GM19351 (cell line): ENCODE measurements at regions not wholly inside any gene's neighbourhood (a gene's known extent, or its start where the extent isn't known, plus 50 kb on each side); places are given as distances from the start of the nearest gene placed in this dataset.

Experiments used
- ATAC-seq: cut with Tn5 transposase; IDR thresholded peaks from one replicate; pipeline ENCODE4 v1.9.1; 2021; ENCODE audit warnings: mild to moderate bottlenecking, moderate library complexity; ENCODE audit not compliant: unreplicated experiment

DNA sequence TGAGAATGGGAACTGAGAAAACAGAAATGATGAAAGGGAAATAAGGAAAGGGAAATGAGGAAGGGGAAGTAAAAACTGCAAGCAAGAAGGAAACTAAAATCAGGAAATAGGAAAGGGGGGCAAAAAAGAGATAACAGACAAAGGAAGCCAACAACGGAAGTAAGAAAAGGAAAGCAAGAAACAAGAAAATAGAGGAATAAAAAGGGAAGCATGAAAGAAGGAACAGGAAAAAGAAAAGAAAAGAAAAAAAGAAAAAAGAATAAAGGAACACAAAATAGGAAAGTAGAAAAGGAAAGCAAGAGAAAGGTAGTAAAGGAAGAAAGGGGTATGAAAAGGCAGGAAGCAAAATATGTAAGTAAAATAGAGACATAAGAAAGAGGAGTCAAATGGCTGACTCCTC is 241.2 kb upstream of the NCKAP5 start:
- no peak for ATAC-seq

DNA sequence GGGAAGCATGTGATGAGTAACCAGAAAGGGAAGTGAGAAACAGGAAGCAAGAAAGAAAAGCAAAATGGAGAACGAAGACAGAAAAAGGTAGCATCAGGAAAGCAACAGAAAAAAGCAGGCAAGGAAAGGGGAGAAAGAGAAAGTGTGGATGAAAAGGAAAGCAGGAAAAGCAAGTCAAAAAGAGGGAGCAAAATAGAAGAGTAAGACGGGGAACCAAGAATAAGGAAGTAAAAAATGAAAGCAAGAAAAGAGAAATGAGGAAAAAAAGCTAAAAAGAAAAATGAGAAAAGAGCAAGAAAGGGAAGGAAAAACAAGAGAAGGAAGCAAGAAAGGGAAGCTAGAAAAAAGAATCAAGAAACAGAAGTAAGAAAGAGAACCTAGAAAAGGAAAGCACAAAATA is 242.3 kb upstream of the NCKAP5 start:
- no peak for ATAC-seq

DNA sequence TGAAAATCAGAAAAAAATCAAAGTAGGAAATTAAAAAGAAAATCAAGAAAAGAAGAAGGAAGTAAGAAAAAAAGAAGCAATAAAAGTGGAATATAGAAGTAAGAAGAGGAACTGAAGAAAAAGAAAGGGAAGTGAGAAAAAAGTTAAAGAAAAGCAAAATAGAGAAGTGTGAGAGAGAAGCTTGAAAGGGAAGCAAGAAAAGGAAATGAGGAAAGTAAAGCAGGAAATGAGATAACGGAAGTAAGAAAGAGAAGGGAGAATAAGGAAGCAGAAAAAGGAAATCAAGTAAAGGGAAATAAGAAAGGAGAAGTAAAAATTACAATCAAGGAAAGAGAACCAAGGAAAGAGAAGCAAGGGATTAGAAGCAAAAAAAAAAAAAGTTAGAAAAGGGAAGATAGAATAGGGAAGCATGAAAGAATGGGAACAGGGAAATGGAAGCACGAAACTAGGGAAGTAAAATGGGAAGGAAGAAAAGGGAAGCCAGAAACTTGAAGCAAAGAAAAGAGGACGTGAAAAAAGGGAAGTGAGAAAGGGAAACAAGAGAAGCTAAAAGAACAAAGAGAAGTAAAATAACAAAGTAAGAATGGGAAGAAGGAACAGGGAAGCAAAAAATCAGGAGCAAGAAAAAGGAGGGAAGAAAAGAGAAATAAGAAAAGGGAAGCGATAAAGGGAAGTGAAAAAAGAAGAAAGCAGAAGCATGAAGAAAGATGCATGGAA is 243.3 kb upstream of the NCKAP5 start:
- ATAC-seq: no peak

DNA sequence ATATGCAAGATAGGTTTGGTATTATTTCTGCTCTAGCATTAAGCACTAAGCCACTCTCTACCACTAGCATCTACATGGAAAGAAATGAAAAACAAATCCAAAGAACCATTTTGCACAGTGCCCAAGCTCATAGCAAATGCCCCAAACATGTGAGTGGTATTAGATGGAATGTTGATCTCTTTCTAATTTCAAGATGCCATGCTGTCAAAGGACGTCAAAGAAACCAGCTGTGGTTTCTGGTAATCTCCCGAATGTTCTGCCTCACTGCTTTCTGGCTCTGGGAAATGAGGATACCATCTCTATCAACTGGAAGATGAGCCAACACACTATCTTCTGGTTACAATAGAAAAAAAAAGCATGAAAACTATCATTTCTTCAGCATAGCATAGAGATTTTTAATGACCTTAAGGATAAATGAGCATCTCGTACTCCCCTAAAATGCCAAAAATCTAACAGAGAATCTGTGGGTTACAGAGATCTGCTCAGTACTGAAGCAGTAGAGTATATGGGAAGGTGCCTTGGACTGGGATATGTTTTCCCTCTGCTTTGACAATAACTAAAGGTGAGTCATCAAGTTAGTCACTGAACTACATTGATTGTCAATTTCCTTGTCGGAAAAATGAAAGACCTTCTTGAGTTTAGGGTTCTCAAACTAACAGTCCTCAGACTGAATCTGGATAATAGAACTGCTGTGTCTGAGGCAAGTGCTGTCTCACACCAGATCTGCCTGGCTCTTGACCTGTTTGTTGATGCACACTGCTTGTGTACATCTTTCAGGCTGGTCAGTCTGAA is 244.8 kb upstream of the NCKAP5 start:
- ATAC-seq: no peak

DNA sequence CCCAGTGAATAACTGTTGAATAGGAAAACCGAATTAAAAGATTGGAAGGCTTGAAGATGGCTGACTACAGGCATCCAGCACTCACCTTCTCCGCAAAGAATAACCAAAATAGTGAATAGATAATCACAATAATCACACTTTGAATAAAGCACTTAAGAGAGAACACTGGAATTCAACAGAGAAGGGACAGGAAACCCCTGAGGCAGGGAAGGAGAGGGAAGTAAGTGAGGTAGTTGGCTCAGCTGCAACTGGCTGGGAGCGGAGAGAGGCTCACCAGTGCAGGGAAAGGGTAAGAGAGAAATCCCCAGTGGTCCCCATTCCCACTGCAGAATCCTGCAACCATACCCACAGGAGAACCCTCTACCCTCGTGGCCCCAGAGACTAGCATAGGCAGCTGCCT is 246.6 kb upstream of the NCKAP5 start:
- no peak for ATAC-seq

DNA sequence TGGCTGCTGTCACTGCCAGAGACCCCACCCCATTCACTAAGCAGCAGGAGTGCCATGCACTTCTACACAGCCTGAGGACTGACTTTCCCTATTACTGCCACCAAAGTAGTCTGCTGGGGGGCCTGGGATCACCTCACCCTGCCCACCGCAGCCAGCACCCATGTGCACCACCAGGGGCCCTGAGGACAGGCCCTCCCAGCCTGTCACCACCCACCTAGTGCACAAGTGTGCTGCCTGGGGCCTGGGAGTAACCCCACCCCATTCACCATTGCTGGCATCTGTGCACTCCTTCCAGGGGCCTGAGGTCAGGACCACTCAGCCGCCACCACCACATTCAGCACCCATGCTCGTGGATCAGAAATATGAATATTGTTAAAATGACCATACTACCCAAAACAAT is 247.8 kb upstream of the NCKAP5 start:
- no peak for ATAC-seq

DNA sequence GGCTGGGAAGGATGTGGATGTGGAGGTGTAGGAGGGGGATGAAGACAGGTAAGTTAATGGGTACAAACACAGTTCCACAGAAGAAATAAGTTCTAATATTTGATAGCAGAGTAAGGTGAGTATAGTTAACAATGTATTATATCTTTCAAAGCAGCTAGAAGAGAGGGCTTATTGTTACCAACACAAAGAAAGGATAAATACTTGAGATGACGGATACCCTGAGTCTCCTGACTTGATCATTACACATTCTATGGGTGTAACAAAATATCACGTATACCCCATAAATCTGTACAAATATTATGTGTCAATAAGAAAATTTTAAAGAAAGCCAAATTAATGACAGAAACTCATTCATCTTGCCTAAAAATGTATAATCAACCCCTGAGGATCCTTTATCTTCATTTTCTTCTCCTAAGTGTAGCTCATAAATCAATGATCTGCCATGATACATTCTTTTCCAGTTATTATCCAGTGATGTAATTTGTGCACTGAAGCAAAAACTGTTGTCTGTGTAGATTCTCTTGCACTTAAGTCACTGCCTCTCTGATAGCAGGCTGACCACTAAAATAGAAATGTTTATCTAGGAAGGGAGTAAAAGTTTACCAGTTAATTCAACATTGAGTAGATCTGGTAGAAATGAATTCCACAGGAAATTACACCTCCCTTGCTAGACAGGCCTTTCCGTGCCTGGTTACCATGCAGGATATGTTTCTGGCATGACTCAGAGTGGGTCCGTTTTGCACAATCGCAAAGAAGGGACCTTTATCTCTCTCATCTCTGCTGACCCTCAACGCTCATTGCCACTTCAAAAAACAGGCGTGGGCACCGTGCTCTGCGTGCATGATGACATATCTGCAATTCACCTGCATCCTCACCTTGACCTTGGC is 249.7 kb upstream of the NCKAP5 start:
- no peak for ATAC-seq

DNA sequence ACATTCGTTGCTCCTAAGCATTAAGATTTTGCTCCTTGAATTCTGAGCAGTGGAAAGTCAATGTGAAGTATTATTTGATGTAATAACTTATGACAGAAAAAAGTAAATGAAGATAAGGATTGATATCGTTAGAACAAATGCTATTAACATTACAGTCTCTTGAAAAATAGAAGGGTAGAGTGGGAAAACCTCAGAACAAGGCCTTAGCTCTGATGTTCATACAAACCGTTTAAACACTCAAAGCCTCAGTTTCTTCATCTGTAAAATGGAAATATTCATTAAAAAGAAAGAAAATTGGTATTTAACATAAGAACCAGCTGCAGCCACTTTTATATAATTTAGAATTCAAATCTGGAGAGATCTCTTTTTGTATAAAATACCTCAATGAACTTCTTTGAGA is 250.4 kb upstream of the NCKAP5 start:
- no peak for ATAC-seq

DNA sequence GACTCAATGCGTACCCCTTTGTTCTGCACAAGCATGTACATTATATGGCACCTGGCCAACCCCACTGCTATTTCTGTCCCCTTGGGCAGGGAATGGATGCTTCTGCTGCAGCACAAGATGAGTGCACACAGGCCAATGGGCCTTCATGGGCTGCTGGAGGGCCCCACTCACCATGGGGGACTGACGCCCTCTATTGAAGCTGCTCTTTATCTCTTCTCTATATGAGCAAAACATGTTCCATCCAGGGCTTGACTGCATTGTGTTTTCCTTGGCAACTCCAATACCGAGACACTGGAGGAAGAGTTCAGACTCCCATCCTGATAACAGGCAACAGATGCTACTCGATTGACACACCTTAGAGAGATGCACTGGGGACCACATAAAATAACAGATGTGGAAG is 251.6 kb upstream of the NCKAP5 start:
- no peak for ATAC-seq

DNA sequence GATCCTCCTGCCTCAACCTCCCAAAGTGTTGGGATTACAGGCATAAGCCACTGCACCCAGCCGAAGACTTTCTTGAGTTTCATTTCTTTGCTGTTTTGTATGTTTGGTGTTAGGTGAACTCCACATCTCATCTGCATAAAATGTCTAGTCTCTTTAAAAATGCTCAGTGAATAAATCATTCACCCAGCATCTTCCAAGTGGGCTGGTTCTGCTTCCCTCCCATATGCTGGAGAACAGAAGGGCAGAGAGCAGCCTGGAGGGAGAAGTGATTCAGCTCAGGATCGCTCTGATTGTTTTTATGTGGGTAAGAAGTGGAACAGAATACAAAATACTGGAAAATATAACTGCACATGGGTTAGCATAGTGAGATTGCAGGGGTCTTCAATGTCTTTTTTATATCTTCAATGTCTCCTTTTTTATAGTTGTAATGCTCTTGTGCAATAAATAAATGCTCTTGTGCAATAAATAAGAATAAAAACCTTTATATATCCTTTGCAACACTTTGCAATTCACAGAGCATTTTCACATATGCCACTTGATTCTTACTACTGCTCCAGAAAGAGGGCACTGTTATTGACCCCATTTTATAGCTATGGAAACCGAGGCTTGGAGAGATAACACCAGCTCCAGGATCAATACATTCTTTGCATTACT is 253.0 kb upstream of the NCKAP5 start:
- no peak for ATAC-seq

DNA sequence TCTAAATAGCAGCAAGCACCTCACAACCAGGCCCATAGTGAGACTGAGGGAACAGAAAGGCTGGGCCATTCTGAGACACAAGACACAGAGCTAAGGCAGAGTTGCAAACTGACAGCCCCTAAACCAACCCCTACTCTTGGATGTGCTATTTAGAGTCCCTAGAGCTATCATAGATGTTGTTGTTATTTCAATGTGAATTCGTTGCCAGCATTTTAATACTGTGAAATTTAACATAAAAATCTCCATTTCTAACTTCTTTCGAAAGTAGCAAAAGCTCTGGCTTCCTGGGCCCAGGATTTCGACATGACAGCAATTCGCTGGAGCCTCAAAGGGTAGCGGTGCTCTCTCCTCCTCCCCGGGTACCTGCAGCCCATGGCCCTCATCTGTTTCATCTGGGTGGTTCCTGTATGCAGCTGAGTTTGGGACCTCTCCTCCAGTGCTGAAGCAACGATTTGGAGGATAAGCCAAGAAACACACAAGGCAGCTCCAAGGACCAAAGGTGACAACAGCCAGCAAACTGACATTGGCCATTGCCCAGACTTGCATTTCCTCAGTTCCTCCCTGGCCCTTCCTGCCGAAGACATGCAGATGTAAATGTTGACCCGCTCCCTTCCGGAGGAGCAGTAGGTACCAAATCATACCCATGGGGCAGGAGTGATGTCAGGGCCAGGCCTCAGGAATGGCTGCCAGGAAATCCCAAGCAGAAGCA is 254.4 kb upstream of the NCKAP5 start:
- ATAC-seq: no peak

DNA sequence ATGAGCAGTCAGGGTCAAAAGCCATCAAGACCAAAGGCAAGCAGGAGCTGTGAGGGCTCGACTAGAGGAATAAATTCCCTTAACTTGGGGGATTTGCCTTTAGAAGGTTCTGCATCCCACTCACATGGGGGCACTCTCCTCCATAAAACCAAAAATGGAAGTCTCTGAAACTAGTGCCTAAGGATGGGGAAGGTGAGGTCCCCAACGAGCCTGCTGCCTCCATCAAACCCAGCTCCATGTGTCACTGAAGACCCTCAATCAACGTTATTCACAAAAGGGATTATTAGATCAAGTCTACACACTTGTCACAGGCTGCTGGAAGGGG is 254.9 kb upstream of the NCKAP5 start:
- no peak for ATAC-seq

DNA sequence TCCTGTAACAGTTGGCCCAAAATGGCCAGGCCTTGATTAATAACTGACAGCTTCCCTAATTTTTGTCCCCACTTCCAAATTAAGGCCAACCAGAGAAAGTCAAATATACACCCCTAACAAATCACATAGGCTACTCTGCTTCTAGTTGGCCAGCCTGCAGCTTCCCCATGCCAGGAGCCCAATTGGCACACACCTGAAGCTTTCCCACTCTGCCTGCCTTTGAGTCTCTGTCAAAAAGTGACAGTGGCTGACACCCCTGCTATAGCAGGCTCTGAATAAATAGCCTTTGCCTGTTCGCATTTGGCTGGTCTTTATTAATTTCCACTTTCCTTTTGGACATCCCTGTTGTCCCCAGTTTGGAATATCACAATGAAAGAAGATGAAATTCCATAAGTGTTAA is 256.6 kb upstream of the NCKAP5 start:
- no peak for ATAC-seq

DNA sequence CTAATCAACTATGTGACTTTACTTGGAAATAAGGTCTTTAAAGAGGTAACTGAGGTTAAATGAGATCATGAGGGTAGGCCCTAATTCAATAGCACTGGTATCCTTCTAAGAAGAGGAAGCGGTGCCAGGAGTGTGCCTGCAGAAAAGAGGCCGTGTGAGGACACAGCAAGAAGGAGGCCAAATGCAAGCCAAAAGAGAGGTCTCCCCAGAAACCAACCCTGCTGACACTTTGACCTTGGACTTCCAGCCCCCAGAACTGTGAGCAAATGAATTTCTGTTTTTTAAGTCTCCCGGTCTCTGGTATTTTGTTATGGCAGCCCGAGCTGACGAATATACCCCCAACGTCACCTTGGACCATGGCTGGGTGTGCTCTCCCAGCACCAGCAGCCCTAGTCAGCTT is 257.5 kb upstream of the NCKAP5 start:
- ATAC-seq: no peak

DNA sequence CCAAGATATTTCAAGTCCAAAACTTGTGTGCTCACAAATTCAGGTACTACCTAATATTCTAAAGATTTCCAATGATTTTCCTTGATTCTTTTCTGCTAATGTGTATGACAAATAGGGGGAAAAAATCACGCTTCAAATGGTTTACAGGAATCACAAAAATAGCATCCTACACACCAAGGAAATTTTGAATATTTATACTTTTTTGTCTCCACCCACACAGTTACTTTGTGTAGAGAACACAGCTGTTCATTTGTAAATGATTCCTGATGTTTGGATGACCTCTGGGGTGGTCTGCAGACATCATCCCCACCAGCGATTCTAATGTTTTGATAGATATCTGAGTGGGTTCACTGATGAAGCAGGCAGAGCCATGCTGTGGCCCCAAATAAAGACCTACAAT is 260.6 kb upstream of the NCKAP5 start:
- ATAC-seq: no peak

DNA sequence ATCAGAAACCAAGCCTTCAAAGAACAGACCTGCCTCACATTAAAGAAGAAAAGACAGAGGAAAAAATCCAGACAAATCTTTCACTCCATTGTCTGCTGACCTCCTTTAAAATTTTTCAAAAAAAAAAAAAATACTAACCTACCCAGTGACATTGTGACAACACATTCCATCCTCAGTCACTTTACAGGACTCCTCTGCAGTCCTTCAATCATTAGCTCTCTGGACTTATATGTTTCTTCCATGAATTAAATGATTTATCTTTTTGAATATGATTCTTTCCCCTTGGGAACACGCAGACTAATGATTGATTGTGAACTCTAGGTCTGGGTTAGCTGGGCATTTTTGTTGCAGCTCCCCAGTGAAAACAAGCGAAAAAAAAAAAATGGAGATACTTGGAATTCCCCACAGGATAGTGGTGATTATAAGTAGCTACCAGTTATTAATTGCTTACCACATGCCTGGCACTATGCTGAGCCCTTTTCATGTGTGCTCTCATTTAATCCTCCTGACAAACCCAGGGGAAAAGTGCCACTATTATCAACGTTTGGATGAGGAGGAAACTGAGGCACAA is 261.3 kb upstream of the NCKAP5 start:
- ATAC-seq: no peak

DNA sequence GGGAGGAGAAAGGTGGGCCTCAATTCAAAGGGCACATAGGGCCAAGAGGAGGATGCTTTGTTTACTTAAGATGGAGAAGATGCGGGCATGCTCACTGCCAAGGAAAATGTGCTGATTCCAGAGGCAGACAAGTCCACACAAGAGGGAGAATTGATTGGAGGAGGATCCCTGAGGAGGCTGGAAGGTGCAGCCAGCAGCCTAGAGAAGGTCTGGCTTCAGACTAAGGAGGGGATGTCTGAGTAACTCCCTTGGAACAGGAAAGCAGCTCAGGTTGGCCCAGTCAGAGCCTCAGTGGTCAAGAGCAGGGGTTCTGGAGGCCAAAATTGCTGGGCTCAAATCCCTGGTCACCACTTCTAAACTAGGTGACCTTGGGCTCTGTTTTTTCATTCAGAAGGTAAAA is 265.5 kb upstream of the NCKAP5 start:
- no peak for ATAC-seq

DNA sequence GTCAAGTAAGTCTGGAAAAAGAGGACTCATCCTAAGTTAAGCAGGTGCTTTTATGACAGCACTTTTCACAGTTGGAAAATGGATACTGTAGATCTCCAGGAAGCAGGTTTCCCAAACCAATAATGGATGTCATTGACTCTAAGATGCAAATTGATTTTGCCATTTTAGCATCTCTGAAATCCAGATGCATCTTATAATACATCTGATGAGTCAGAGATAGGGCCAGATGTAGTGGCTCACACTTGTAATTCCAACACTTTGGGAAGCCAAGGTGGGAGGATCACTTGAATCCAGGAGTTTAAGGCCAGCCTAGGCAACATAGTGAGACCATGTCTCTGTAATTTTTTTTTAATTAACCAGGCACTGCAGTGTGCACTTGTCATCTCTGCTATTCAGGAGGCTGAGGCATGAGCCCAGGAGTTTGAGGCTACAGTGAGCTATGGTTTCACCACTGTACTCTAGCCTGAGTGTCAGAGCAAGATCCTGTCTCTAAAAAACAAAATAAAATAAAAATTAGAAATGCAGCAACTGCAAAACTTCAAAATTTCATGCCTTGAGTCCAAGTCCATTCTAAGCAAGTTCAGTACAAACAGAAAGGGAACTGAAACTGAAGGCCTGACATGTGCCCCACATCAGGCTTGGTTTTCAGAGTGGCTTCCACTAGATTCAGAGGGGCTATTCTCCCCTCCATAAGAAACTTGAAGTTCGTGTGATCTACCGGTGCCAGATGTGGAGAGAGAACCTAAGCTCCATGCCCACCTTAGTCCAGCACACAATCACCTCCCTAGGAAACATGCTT is 267.8 kb upstream of the NCKAP5 start:
- ATAC-seq: peak; percentile 87

DNA sequence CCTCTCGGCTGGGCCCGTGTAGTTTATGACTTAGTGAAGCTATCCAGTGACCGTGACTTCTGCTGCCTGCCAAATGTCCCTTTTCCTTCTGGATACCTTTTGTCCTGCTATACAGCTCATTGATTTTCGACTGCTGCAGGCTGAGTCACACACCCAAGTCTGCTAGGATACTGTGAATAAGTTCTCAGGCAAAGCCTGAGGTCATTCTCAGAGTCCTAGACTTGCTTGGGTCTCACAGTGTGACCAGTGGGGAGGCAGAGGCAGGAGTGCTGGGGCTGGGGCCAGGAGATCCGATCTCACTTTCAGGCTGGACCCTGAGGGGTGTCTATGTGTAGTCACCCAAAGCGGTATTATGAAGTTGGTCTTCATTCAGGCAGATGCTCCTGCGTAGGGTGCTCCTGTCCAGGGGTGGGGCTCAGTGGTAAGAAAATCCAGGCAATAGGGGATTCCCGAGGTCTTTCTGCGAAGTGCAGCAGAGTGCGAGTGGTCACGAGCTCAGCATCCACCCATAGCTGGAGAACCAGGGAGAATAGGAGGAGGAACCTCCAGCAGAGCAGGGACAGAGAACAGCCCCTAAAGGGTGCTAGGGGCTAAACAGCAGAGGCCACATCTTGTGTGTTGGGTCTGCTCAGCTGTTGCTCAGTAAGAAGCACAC is 268.6 kb upstream of the NCKAP5 start:
- ATAC-seq: no peak
